GM18505 (cell line): ENCODE measurements at regions not wholly inside any gene's neighbourhood (a gene's known extent, or its start where the extent isn't known, plus 50 kb on each side); places are given as distances from the start of the nearest gene placed in this dataset.
"Not testable (repeated sequence)": the region's sequence is repeated elsewhere in the genome, so short reads cannot be mapped to it uniquely, and the experiment has no call there.

Source experiments
- ATAC-seq: cut with Tn5 transposase; IDR thresholded peaks from one replicate; pipeline ENCODE4 v1.9.1; 2021; ENCODE audit not compliant: unreplicated experiment
- POLR2A ChIP-seq: IDR thresholded peaks from 4 replicates; pipeline ENCODE4 v1.6.1; 2011; ENCODE audit warnings: borderline replicate concordance; ENCODE audit not compliant: insufficient read depth, insufficient read length; ENCODE audit errors: extremely low read depth

GRCh38 chr12:58009405-58010195 is 68.2 kb downstream of the ATP23 start:
- ATAC-seq: no peak
- TF ChIP-seq POLR2A: no peak

GRCh38 chr12:58011676-58012075 is 70.3 kb downstream of the ATP23 start:
- no peak for TF ChIP-seq POLR2A

GRCh38 chr12:58022379-58023020 is 81.1 kb downstream of the ATP23 start:
- not testable (repeated sequence) for ATAC-seq

More at GRCh38 chr12:58011676-58012075, 70.3 kb downstream of the ATP23 start:
- no peak for ATAC-seq

GRCh38 chr12:58025431-58025830 is 84.1 kb downstream of the ATP23 start:
- no peak for TF ChIP-seq POLR2A
- ATAC-seq: no peak

GRCh38 chr12:58026426-58026825 is 85.1 kb downstream of the ATP23 start:
- TF ChIP-seq POLR2A: no peak
- ATAC-seq: no peak

- TF ChIP-seq POLR2A: no peak
- no peak for ATAC-seq
Measured at GRCh38 chr12:58026897-58027891, 85.8 kb downstream of the ATP23 start.

- TF ChIP-seq POLR2A: no peak
- no peak for ATAC-seq
Measured at GRCh38 chr12:58028294-58028693, 86.9 kb downstream of the ATP23 start.

- ATAC-seq: no peak
Measured at GRCh38 chr12:58029260-58029659, 87.9 kb downstream of the ATP23 start.

GRCh38 chr12:58030566-58031279 is 89.4 kb downstream of the ATP23 start:
- no peak for ATAC-seq
- TF ChIP-seq POLR2A: no peak

More at GRCh38 chr12:58029260-58029659, 87.9 kb downstream of the ATP23 start:
- TF ChIP-seq POLR2A: no peak

GRCh38 chr12:58032156-58032555 is 90.8 kb downstream of the ATP23 start:
- no peak for ATAC-seq
- no peak for TF ChIP-seq POLR2A

- TF ChIP-seq POLR2A: no peak
- ATAC-seq: no peak
Measured at GRCh38 chr12:58033831-58034230, 92.5 kb downstream of the ATP23 start.

GRCh38 chr12:58034311-58034710 is 92.9 kb downstream of the ATP23 start:
- ATAC-seq: no peak
- TF ChIP-seq POLR2A: no peak

GRCh38 chr12:58034712-58035111 is 93.3 kb downstream of the ATP23 start:
- TF ChIP-seq POLR2A: no peak
- no peak for ATAC-seq
